Keratinocyte (primary cell): ENCODE measurements at regions not wholly inside any gene's neighbourhood (a gene's known extent, or its start where the extent isn't known, plus 50 kb on each side); places are given as distances from the start of the nearest gene placed in this dataset.

Source experiments
- DNase-seq: peaks from one replicate; pipeline ENCODE4 v3.0.0-alpha.2; 2011; ENCODE audit warnings: low read depth, missing footprints, low spot score
- FAIRE-seq: peaks from 2 replicates; lab custom pipeline; 2011; peaks lifted over from hg19 to GRCh38; lab: Jason Lieb, UNC
- H2AFZ ChIP-seq: 2 replicates; pipeline ENCODE4 v1.6.0; 2012; ENCODE audit warnings: low read length, control low read depth, inconsistent platforms; ENCODE audit not compliant: control insufficient read depth
- H3K27ac ChIP-seq: 2 replicates; pipeline ENCODE4 v1.5.1; 2011; ENCODE audit warnings: low read length; ENCODE audit not compliant: control insufficient read depth, insufficient read depth
- H3K27me3 ChIP-seq: 3 replicates; pipeline ENCODE4 v1.6.0; 2011; ENCODE audit warnings: low read length; ENCODE audit not compliant: control insufficient read depth, insufficient read depth; ENCODE audit errors: extremely low read depth
- H3K36me3 ChIP-seq, 2 experiments: 2 replicates in 1 of 2; 3 replicates in 1 of 2; pipeline ENCODE4 v1.5.1; 2011; ENCODE audit warnings: low read length in 2 of 2, mild to moderate bottlenecking in 1 of 2; ENCODE audit not compliant: control insufficient read depth in 2 of 2, insufficient read depth in 2 of 2; ENCODE audit errors: extremely low read depth in 1 of 2
- H3K4me1 ChIP-seq: 3 replicates; pipeline ENCODE4 v1.5.1; 2011; ENCODE audit warnings: low read length; ENCODE audit not compliant: control insufficient read depth, insufficient read depth; ENCODE audit errors: extremely low read depth
- H3K4me2 ChIP-seq: 3 replicates; pipeline ENCODE4 v1.6.0; 2011; ENCODE audit warnings: low read depth, low read length; ENCODE audit not compliant: control insufficient read depth, insufficient read depth; ENCODE audit errors: extremely low read depth
- H3K4me3 ChIP-seq, 3 experiments: fragments of 200-600 bp in 1 of 3; sonication (generic) in 1 of 3; 2 replicates in 2 of 3; 3 replicates in 1 of 3; pipeline ENCODE4 v1.5.1; 2011 to 2016; ENCODE audit warnings: low read length in 3 of 3, mild to moderate bottlenecking in 3 of 3, control low read depth in 2 of 3, inconsistent platforms in 1 of 3, low read depth in 1 of 3, mixed read lengths in 1 of 3, mixed run types in 1 of 3, moderate library complexity in 1 of 3; ENCODE audit not compliant: control insufficient read depth in 2 of 3, insufficient read depth in 2 of 3; ENCODE audit errors: extremely low read depth in 1 of 3
- H3K79me2 ChIP-seq: 2 replicates; pipeline ENCODE4 v1.6.0; 2012; ENCODE audit warnings: low read length; ENCODE audit not compliant: control insufficient read depth, insufficient read depth
- H3K9ac ChIP-seq: 3 replicates; pipeline ENCODE4 v1.6.0; 2011; ENCODE audit warnings: low read length; ENCODE audit not compliant: control insufficient read depth, insufficient read depth; ENCODE audit errors: extremely low read depth
- H3K9me1 ChIP-seq: 3 replicates; pipeline ENCODE4 v1.6.0; 2011; ENCODE audit warnings: low read length; ENCODE audit not compliant: control insufficient read depth, insufficient read depth; ENCODE audit errors: extremely low read depth
- H3K9me3 ChIP-seq: 2 replicates; pipeline ENCODE4 v1.5.1; 2012; ENCODE audit warnings: low read depth, low read length; ENCODE audit not compliant: control insufficient read depth
- H4K20me1 ChIP-seq: 3 replicates; pipeline ENCODE4 v1.6.0; 2011; ENCODE audit warnings: low read length; ENCODE audit not compliant: control insufficient read depth, insufficient read depth; ENCODE audit errors: extremely low read depth
- CTCF ChIP-seq, 3 experiments: IDR thresholded peaks in 1 of 3; conservative IDR thresholded peaks in 1 of 3; optimal IDR thresholded peaks in 1 of 3; 2 replicates in 2 of 3; 3 replicates in 1 of 3; pipeline versions ENCODE3 to v1.5.1; 2011; ENCODE audit warnings: low read length in 3 of 3, mild to moderate bottlenecking in 3 of 3, moderate library complexity in 2 of 3, control low read depth in 1 of 3, inconsistent platforms in 1 of 3; ENCODE audit not compliant: insufficient read depth in 2 of 3; ENCODE audit errors: extremely low read depth in 1 of 3
- EZH2 ChIP-seq: IDR thresholded peaks from one replicate; pipeline ENCODE4 v1.6.1; 2012; ENCODE audit warnings: inconsistent platforms, mild to moderate bottlenecking, low read length, moderate library complexity
- dilution Hi-C: fragments of 300-500 bp; cut with MboI; formaldehyde crosslinking; loops from one replicate; pipeline ENCODE4 v1.7.0; 2020; ENCODE audit warnings: low sequenced_read_pairs; ENCODE audit not compliant: extremely low pct_ligation_motif_present

GRCh38 chr3:56966104-56966503, 94.4 kb upstream of the SPATA12 start:
- TF ChIP-seq EZH2 (no peak), CTCF (optimal IDR thresholded peaks at IDR 0.05 in 1 of 3, IDR thresholded peaks at IDR 0.05 in 1 of 3, conservative IDR thresholded peaks at IDR 0.05 in 1 of 3; ENCODE audit: extremely low read depth in 1 of 3, insufficient read depth in 2 of 3, low read length in 3 of 3) (no peak)
- H3K4me2 ChIP-seq: no peak overlapping the region
- H3K4me1 ChIP-seq: no peaks in the 10 kb centered on the region
- H3K79me2 ChIP-seq: no peaks in the 10 kb centered on the region
- H3K4me3 ChIP-seq: no peak overlapping the region
- no peak overlapping the region for H3K27ac ChIP-seq
- H2AFZ ChIP-seq: no peak overlapping the region
- no peaks in the 10 kb centered on the region for H4K20me1 ChIP-seq
- H3K36me3 ChIP-seq: no peaks in the 10 kb centered on the region
- no peak for DNase-seq
- no peak overlapping the region for H3K9ac ChIP-seq
- FAIRE-seq: no peak
- H3K9me1 ChIP-seq: no peaks in the 10 kb centered on the region
- dilution Hi-C loops: no loop called here
- no peaks in the 10 kb centered on the region for H3K9me3 ChIP-seq
- H3K27me3 ChIP-seq: no peaks in the 10 kb centered on the region

DNA sequence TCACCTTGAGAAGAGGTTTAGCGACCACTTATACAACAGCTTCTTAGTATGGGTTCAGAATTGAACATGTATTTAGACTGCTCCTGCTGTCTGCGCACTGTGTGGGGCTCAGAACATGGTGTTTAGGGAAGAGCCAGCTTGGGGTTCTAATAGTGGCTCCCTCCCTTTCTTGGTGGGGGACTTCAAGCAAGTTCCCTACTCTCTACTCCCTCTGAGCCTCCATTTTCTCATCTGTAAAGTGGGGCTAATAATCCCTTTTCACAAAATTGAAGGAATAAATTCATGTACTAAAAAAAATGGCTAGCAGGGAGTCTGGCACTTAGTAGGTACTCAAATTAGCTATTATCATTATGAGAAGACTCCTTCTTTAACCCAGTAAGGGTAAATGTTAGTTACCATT, 97.5 kb upstream of the SPATA12 start:
- FAIRE-seq (no peak), DNase-seq (no peak)
- dilution Hi-C loops: no loop called here
- H4K20me1 ChIP-seq: no peaks in the 10 kb centered on the region
- H3K9me1 ChIP-seq: no peaks in the 10 kb centered on the region
- no peak overlapping the region for H2AFZ ChIP-seq
- TF ChIP-seq EZH2 (no peak), CTCF (optimal IDR thresholded peaks at IDR 0.05 in 1 of 3, IDR thresholded peaks at IDR 0.05 in 1 of 3, conservative IDR thresholded peaks at IDR 0.05 in 1 of 3; ENCODE audit: extremely low read depth in 1 of 3, insufficient read depth in 2 of 3, low read length in 3 of 3) (no peak)
- no peak overlapping the region for H3K9ac ChIP-seq
- H3K79me2 ChIP-seq: no peaks in the 10 kb centered on the region
- no peaks in the 10 kb centered on the region for H3K27me3 ChIP-seq
- no peaks in the 10 kb centered on the region for H3K9me3 ChIP-seq
- no peak overlapping the region for H3K27ac ChIP-seq
- H3K4me1 ChIP-seq: no peaks in the 10 kb centered on the region
- H3K4me3 ChIP-seq: no peak overlapping the region
- no peaks in the 10 kb centered on the region for H3K36me3 ChIP-seq
- H3K4me2 ChIP-seq: no peak overlapping the region
